ENCODE measurements at regions not wholly inside any gene's neighbourhood (a gene's known extent, or its start where the extent isn't known, plus 50 kb on each side); places are given as distances from the start of the nearest gene placed in this dataset.

DNA sequence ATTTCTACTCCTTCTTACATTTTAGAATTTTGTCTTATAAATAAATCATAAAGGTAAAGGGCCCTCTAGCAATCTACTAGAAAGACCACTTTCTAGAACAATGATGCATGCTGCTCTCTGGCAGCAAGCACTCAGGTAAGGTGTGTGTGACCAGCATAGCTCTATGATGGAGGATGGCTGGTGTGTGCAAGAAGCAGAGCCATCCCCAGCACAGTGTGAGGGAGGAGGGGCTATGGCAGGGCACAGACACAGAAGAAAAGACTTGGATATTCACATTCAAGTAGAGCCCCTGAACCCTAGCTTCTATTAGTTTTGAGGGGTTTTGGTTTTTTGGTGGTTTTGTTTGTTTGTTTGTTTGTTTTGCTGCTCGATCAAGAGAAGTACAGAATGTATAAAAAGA, 277.1 kb upstream of the CCDC54 start:
- Histone ChIP-seq H3K9me3 (ENCODE audit: control insufficient read depth, insufficient read depth, low read length) (no peaks in the 10 kb centered on the region; the same call in 1 of the 2 replicates), H3K27ac (ENCODE audit: low read depth, low read length) (no peak overlapping the region), H3K27me3 (ENCODE audit: control insufficient read depth, insufficient read depth, low read length) (no peaks in the 10 kb centered on the region), H3K4me3 (ENCODE audit: low read depth, low read length) (no peak overlapping the region)
- CTCF ChIA-PET, result interaction anchor here (1.5 to 2.1 kb wide), 2 partner anchors 17 to 35 kb away, joined by 5 to 8 read pairs; no protein-coding TSS in a partner anchor
- DNase-seq (ENCODE audit: low read depth, low spot score), result no peak
- POLR2A ChIA-PET, result no interaction called here
- TF ChIP-seq, protein P1, sequence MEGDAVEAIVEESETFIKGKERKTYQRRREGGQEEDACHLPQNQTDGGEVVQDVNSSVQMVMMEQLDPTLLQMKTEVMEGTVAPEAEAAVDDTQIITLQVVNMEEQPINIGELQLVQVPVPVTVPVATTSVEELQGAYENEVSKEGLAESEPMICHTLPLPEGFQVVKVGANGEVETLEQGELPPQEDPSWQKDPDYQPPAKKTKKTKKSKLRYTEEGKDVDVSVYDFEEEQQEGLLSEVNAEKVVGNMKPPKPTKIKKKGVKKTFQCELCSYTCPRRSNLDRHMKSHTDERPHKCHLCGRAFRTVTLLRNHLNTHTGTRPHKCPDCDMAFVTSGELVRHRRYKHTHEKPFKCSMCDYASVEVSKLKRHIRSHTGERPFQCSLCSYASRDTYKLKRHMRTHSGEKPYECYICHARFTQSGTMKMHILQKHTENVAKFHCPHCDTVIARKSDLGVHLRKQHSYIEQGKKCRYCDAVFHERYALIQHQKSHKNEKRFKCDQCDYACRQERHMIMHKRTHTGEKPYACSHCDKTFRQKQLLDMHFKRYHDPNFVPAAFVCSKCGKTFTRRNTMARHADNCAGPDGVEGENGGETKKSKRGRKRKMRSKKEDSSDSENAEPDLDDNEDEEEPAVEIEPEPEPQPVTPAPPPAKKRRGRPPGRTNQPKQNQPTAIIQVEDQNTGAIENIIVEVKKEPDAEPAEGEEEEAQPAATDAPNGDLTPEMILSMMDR (IDR thresholded peaks at IDR 0.05; ENCODE audit: low read depth, low read length), result no peak

DNA sequence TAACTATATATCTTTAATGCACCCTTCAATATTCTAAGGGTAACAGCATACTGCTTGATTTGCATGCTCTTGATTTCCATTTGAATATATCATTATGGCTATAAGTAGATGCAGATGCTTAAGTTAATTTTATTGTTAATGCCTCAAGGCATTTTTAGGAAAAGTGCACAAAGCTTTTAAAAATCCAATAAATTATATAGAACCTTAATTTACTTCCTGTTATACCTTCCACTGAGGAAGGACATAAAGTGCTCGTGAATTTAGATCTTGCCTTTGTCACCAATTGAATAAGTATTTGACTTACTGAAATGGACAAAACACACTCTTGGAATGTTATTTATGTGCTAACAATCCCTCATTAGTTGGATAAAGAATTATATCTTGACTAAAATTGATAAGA, 276.7 kb upstream of the CCDC54 start:
- H3K27me3 ChIP-seq (ENCODE audit: control insufficient read depth, insufficient read depth, low read length), result no peaks in the 10 kb centered on the region
- no peak overlapping the region for H3K27ac ChIP-seq (ENCODE audit: low read depth, low read length)
- ChIA-PET POLR2A (no interaction called here), CTCF (interaction anchor here (1.5 to 2.1 kb wide), 2 partner anchors 17 to 36 kb away, joined by 5 to 8 read pairs; no protein-coding TSS in a partner anchor)
- no peaks in the 10 kb centered on the region; the same call in 1 of the 2 replicates for H3K9me3 ChIP-seq (ENCODE audit: control insufficient read depth, insufficient read depth, low read length)
- no peak overlapping the region for H3K4me3 ChIP-seq (ENCODE audit: low read depth, low read length)
- no peak for DNase-seq (ENCODE audit: low read depth, low spot score)
- TF ChIP-seq, protein P1 (IDR thresholded peaks at IDR 0.05; ENCODE audit: low read depth, low read length), result no peak

DNA sequence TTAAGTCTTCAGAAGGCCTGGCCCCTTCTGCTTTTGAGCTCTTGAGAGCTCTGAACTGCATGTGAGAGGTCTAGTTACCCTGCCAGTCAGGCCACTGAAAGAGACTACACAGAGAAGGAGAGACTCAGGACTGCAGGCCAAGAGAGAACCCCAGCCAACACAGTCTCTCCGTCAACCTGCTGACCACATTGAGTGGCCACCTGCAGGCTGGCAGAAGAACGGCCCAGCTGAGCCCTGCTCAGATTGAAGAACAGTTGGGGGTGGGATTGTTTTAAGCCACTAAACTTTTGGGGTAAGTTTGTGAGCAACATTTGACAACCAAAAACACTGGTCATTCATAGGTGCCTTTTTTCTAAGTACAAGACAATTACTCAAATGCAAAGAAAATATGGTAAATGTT, 273.5 kb upstream of the CCDC54 start:
- Histone ChIP-seq H3K4me3 (ENCODE audit: low read depth, low read length) (no peak overlapping the region), H3K9me3 (ENCODE audit: control insufficient read depth, insufficient read depth, low read length) (peaks cover 3% of the 10 kb centered on the region), H3K27ac (ENCODE audit: low read depth, low read length) (no peak overlapping the region), H3K27me3 (ENCODE audit: control insufficient read depth, insufficient read depth, low read length) (no peaks in the 10 kb centered on the region)
- TF ChIP-seq, protein P1 (IDR thresholded peaks at IDR 0.05; ENCODE audit: low read depth, low read length), result no peak
- DNase-seq (ENCODE audit: low read depth, low spot score), result no peak
- ChIA-PET CTCF (no interaction called here), POLR2A (no interaction called here)

DNA sequence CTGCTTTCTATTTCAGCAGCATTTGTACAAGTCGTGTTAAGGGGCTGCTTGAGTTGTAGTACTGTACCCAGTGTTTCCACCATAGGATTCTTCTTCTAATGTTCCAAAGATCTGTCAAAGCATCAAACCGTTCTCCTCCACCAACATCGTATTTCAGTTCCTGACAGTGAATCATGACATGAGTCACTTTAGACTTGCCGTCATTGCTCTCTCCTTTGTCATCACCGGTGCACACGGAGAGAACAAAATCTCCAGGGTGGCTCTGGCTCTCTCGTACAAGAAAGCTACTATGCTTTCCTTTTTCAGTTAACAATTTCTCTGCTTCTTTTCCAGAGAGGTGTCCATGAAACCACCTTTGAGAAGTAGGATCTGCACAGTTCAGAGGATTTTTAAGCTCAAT, 270.9 kb upstream of the CCDC54 start:
- no peak for DNase-seq (ENCODE audit: low read depth, low spot score)
- ChIA-PET CTCF (interaction anchor here (4.5 kb wide), 1 partner anchor 12 kb away, joined by 24 read pairs; no protein-coding TSS in a partner anchor), POLR2A (no interaction called here)
- H3K27me3 ChIP-seq (ENCODE audit: control insufficient read depth, insufficient read depth, low read length), result no peaks in the 10 kb centered on the region
- H3K4me3 ChIP-seq (ENCODE audit: low read depth, low read length), result no peak overlapping the region
- H3K27ac ChIP-seq (ENCODE audit: low read depth, low read length), result no peak overlapping the region
- peaks cover 3% of the 10 kb centered on the region for H3K9me3 ChIP-seq (ENCODE audit: control insufficient read depth, insufficient read depth, low read length)
- TF ChIP-seq, protein P1 (IDR thresholded peaks at IDR 0.05; ENCODE audit: low read depth, low read length), result no peak

DNA sequence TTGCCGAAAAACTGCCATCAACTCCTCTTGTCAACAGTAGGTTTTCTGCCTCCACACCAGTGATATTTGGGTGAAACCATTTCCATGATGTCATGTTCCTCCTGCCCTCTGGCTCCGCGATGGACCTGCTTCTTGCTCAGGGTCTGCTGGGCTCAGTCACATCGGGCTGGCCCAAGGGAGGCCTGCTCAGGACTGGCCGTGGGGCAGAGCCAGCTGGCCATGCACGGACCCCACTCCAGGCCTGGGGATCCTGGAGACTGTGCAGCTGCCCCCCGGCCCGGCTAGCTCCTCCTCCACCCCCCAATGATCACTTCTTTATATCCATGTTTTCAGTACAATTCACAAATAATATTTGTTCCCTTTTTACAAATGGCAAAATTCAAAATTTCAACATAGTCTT, 270.3 kb upstream of the CCDC54 start:
- DNase-seq (ENCODE audit: low read depth, low spot score), result no peak
- H3K27ac ChIP-seq (ENCODE audit: low read depth, low read length), result no peak overlapping the region
- TF ChIP-seq, protein P1 (IDR thresholded peaks at IDR 0.05; ENCODE audit: low read depth, low read length), result no peak
- peaks cover 3% of the 10 kb centered on the region for H3K9me3 ChIP-seq (ENCODE audit: control insufficient read depth, insufficient read depth, low read length)
- POLR2A ChIA-PET, result interaction anchor here (0.7 kb wide), 1 partner anchor 1131 kb away, joined by 5 read pairs; no protein-coding TSS in a partner anchor
- H3K4me3 ChIP-seq (ENCODE audit: low read depth, low read length), result no peak overlapping the region
- CTCF ChIA-PET, result interaction anchor here (4.5 kb wide), 1 partner anchor 11 kb away, joined by 24 read pairs; no protein-coding TSS in a partner anchor
- H3K27me3 ChIP-seq (ENCODE audit: control insufficient read depth, insufficient read depth, low read length), result no peaks in the 10 kb centered on the region
